ENCODE measurements at regions not wholly inside any gene's neighbourhood (a gene's known extent, or its start where the extent isn't known, plus 50 kb on each side); places are given as distances from the start of the nearest gene placed in this dataset.

DNA sequence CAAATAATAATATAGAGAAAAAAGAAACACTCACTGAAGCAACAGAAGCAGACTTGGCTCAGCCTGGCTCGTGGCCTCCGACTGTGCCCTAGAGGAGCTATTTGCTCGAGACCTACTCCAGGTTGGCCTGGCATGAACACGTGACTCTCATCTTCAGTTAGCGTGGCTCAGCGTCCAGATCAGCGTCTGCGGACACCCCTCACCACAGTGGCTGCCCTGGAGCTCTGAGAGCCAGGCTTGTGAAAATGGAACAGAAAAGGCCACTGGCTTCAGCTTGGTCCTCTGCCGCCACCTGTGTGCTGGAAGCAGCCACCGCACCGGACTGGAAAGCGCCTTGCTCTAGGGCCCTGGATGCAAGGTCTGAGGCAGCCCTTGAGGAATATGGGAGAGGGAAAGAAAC, 1184.0 kb upstream of the GYPC start:
- DNase-seq (ENCODE audit: insufficient read length, low spot score) (peak; percentile 13), FAIRE-seq (no peak)
- TF ChIP-seq POLR2A (IDR thresholded peaks at IDR 0.05; ENCODE audit: low read depth, low read length) (no peak), PAX5 (IDR thresholded peaks at IDR 0.05; ENCODE audit: insufficient read depth, low read length, severe bottlenecking) (no peak), POU2F2 (IDR thresholded peaks at IDR 0.05; ENCODE audit: low read depth, low read length) (no peak), POLR2AphosphoS5 (IDR thresholded peaks at IDR 0.05; ENCODE audit: low read depth, low read length) (no peak), TAF1 (IDR thresholded peaks at IDR 0.05; ENCODE audit: low read depth, low read length) (no peak), SPI1 (IDR thresholded peaks at IDR 0.05; ENCODE audit: low read depth, low read length) (no peak)

- FAIRE-seq (no peak), DNase-seq (ENCODE audit: insufficient read length, low spot score) (no peak)
- TF ChIP-seq PAX5 (IDR thresholded peaks at IDR 0.05; ENCODE audit: insufficient read depth, low read length, severe bottlenecking), result no peak
- no peak for TF ChIP-seq POLR2AphosphoS5 (IDR thresholded peaks at IDR 0.05; ENCODE audit: low read depth, low read length)
- no peak for TF ChIP-seq SPI1 (IDR thresholded peaks at IDR 0.05; ENCODE audit: low read depth, low read length)
- no peak for TF ChIP-seq TAF1 (IDR thresholded peaks at IDR 0.05; ENCODE audit: low read depth, low read length)
- TF ChIP-seq POU2F2 (IDR thresholded peaks at IDR 0.05; ENCODE audit: low read depth, low read length), result no peak
- no peak for TF ChIP-seq POLR2A (IDR thresholded peaks at IDR 0.05; ENCODE audit: low read depth, low read length)
Observed at GRCh38 chr2:125479143-125479636, 1176.8 kb upstream of the GYPC start.

GRCh38 chr2:125490308-125490707, 1165.7 kb upstream of the GYPC start:
- TF ChIP-seq PAX5 (IDR thresholded peaks at IDR 0.05; ENCODE audit: insufficient read depth, low read length, severe bottlenecking) (no peak), POLR2A (IDR thresholded peaks at IDR 0.05; ENCODE audit: low read depth, low read length) (no peak), POLR2AphosphoS5 (IDR thresholded peaks at IDR 0.05; ENCODE audit: low read depth, low read length) (no peak), POU2F2 (IDR thresholded peaks at IDR 0.05; ENCODE audit: low read depth, low read length) (no peak), TAF1 (IDR thresholded peaks at IDR 0.05; ENCODE audit: low read depth, low read length) (no peak), SPI1 (IDR thresholded peaks at IDR 0.05; ENCODE audit: low read depth, low read length) (no peak)
- DNase-seq (ENCODE audit: insufficient read length, low spot score) (no peak), FAIRE-seq (no peak)

GRCh38 chr2:125491663-125492062, 1164.3 kb upstream of the GYPC start:
- FAIRE-seq (no peak), DNase-seq (ENCODE audit: insufficient read length, low spot score) (no peak)
- TF ChIP-seq POU2F2 (IDR thresholded peaks at IDR 0.05; ENCODE audit: low read depth, low read length) (no peak), TAF1 (IDR thresholded peaks at IDR 0.05; ENCODE audit: low read depth, low read length) (no peak), SPI1 (IDR thresholded peaks at IDR 0.05; ENCODE audit: low read depth, low read length) (no peak), POLR2AphosphoS5 (IDR thresholded peaks at IDR 0.05; ENCODE audit: low read depth, low read length) (no peak)

GRCh38 chr2:125512313-125512712, 1143.6 kb upstream of the GYPC start:
- TF ChIP-seq TAF1 (IDR thresholded peaks at IDR 0.05; ENCODE audit: low read depth, low read length) (no peak), PAX5 (IDR thresholded peaks at IDR 0.05; ENCODE audit: insufficient read depth, low read length, severe bottlenecking) (no peak), POU2F2 (IDR thresholded peaks at IDR 0.05; ENCODE audit: low read depth, low read length) (no peak), POLR2AphosphoS5 (IDR thresholded peaks at IDR 0.05; ENCODE audit: low read depth, low read length) (no peak), POLR2A (IDR thresholded peaks at IDR 0.05; ENCODE audit: low read depth, low read length) (no peak), SPI1 (IDR thresholded peaks at IDR 0.05; ENCODE audit: low read depth, low read length) (no peak)
- FAIRE-seq, result no peak

GRCh38 chr2:125516496-125517109, 1139.4 kb upstream of the GYPC start:
- FAIRE-seq (peak; percentile 5), DNase-seq (ENCODE audit: insufficient read length, low spot score) (peak; percentile 2)
- no peak for TF ChIP-seq PAX5 (IDR thresholded peaks at IDR 0.05; ENCODE audit: insufficient read depth, low read length, severe bottlenecking)
- 0 out of 2 replicates have a peak, but pooled peaks have one; percentile 6 for TF ChIP-seq SPI1 (IDR thresholded peaks at IDR 0.05; ENCODE audit: low read depth, low read length)

More at GRCh38 chr2:125512313-125512712, 1143.6 kb upstream of the GYPC start:
- no peak for DNase-seq (ENCODE audit: insufficient read length, low spot score)

- FAIRE-seq (no peak), DNase-seq (ENCODE audit: insufficient read length, low spot score) (no peak)
- no peak for TF ChIP-seq POLR2A (IDR thresholded peaks at IDR 0.05; ENCODE audit: low read depth, low read length)
- TF ChIP-seq TAF1 (IDR thresholded peaks at IDR 0.05; ENCODE audit: low read depth, low read length), result no peak
- no peak for TF ChIP-seq SPI1 (IDR thresholded peaks at IDR 0.05; ENCODE audit: low read depth, low read length)
- TF ChIP-seq PAX5 (IDR thresholded peaks at IDR 0.05; ENCODE audit: insufficient read depth, low read length, severe bottlenecking), result no peak
- TF ChIP-seq POLR2AphosphoS5 (IDR thresholded peaks at IDR 0.05; ENCODE audit: low read depth, low read length), result no peak
- no peak for TF ChIP-seq POU2F2 (IDR thresholded peaks at IDR 0.05; ENCODE audit: low read depth, low read length)
Observed at GRCh38 chr2:125526093-125526492, 1129.9 kb upstream of the GYPC start.

DNA sequence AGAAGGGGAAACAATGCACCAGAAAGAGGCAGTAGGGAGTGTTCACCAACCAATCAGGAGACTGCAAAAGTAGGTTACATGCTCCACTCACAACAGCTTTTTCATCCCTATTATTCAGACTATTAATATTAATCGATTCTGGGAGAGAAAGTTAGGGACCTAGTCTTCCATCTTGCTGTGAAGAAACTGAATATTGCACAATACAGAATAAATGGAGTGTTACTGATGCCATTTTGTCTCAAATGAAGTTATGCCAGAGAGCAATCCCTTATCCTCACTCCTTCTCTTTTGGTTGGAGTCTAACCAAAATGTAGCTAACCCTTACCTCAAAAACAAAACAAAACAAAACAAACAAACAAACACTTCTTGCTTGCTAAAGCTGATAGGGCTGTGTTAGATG, 1120.9 kb upstream of the GYPC start:
- TF ChIP-seq SPI1 (IDR thresholded peaks at IDR 0.05; ENCODE audit: low read depth, low read length), result no peak
- TF ChIP-seq POLR2A (IDR thresholded peaks at IDR 0.05; ENCODE audit: low read depth, low read length), result no peak
- no peak for FAIRE-seq
- no peak for DNase-seq (ENCODE audit: insufficient read length, low spot score)

DNA sequence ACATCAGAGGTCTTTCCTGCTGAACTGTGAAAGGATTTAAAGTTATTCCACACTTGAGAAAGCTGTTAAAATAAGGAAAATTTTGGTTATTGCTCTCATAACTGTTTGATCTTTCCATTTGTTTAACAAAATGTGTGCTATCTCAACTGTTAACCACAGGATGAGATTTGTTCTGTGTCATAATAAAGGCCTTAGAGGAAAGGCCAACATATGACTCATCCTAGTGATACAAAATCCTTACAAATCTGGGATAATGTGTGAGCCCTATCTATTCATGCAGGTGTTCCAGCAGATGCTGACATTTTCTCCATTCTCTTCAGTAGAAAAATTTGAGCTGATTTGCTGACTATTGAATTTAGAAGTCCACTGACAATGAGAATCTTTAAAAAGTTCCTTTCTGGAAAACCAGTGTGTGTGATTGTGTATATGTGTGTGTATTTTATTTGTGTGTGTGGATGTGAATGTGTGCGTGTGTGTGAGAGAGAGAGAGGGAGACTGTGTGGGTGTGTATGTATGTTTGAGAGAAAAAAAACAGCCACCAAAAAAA, 1111.9 kb upstream of the GYPC start:
- DNase-seq (ENCODE audit: insufficient read length, low spot score), result no peak
- FAIRE-seq, result no peak
- TF ChIP-seq POU2F2 (IDR thresholded peaks at IDR 0.05; ENCODE audit: low read depth, low read length) (no peak), POLR2A (IDR thresholded peaks at IDR 0.05; ENCODE audit: low read depth, low read length) (no peak), SPI1 (IDR thresholded peaks at IDR 0.05; ENCODE audit: low read depth, low read length) (no peak), POLR2AphosphoS5 (IDR thresholded peaks at IDR 0.05; ENCODE audit: low read depth, low read length) (no peak), TAF1 (IDR thresholded peaks at IDR 0.05; ENCODE audit: low read depth, low read length) (no peak), PAX5 (IDR thresholded peaks at IDR 0.05; ENCODE audit: insufficient read depth, low read length, severe bottlenecking) (no peak)

DNA sequence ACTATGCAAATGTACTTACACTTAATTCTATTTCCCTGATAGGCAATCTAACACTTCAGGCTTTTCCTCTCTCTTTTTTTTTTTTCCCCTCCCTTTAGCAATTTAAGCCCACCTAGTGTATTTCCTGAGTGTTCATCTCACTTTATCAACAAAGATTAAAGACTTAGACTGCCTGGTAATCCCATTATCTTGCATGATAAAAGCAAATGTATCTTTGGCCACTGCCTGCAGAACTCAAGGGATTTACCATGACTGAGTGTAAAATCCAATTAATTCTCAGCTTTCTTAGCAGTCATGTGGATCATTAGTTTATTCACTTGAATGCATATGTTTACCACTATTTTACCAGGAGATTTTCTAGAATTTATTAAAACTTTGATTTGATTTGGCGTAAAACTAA, 1102.2 kb upstream of the GYPC start:
- no peak for DNase-seq (ENCODE audit: insufficient read length, low spot score)
- no peak for FAIRE-seq
- no peak for TF ChIP-seq POLR2A (IDR thresholded peaks at IDR 0.05; ENCODE audit: low read depth, low read length)
- TF ChIP-seq PAX5 (IDR thresholded peaks at IDR 0.05; ENCODE audit: insufficient read depth, low read length, severe bottlenecking), result no peak
- no peak for TF ChIP-seq POU2F2 (IDR thresholded peaks at IDR 0.05; ENCODE audit: low read depth, low read length)
- no peak for TF ChIP-seq POLR2AphosphoS5 (IDR thresholded peaks at IDR 0.05; ENCODE audit: low read depth, low read length)
- TF ChIP-seq SPI1 (IDR thresholded peaks at IDR 0.05; ENCODE audit: low read depth, low read length), result no peak
- TF ChIP-seq TAF1 (IDR thresholded peaks at IDR 0.05; ENCODE audit: low read depth, low read length), result no peak
